HG02852 (cell line): ENCODE measurements at regions not wholly inside any gene's neighbourhood (a gene's known extent, or its start where the extent isn't known, plus 50 kb on each side); places are given as distances from the start of the nearest gene placed in this dataset.
"Not testable (repeated sequence)": the region's sequence is repeated elsewhere in the genome, so short reads cannot be mapped to it uniquely, and the experiment has no call there.

Source experiments
- ATAC-seq: cut with Tn5 transposase; IDR thresholded peaks from one replicate; pipeline ENCODE4 v1.9.1; 2021; ENCODE audit warnings: mild to moderate bottlenecking, moderate library complexity; ENCODE audit not compliant: unreplicated experiment

- ATAC-seq: no peak
Measured at GRCh38 chr4:60259781-60260180, 940.3 kb upstream of the ADGRL3 start.

- no peak for ATAC-seq
Measured at GRCh38 chr4:60266505-60266904, 933.6 kb upstream of the ADGRL3 start.

GRCh38 chr4:60296386-60296785 lies 903.7 kb upstream of the ADGRL3 start:
- no peak for ATAC-seq

GRCh38 chr4:60313611-60314178 lies 886.4 kb upstream of the ADGRL3 start:
- no peak for ATAC-seq

GRCh38 chr4:60314416-60314815 lies 885.7 kb upstream of the ADGRL3 start:
- ATAC-seq: no peak

- no peak for ATAC-seq
Measured at GRCh38 chr4:60315586-60315985, 884.5 kb upstream of the ADGRL3 start.

- no peak for ATAC-seq
Measured at GRCh38 chr4:60326735-60327134, 873.4 kb upstream of the ADGRL3 start.

GRCh38 chr4:60327651-60328050 lies 872.5 kb upstream of the ADGRL3 start:
- no peak for ATAC-seq

- no peak for ATAC-seq
Measured at GRCh38 chr4:60344908-60345307, 855.2 kb upstream of the ADGRL3 start.

GRCh38 chr4:60345392-60345791 lies 854.7 kb upstream of the ADGRL3 start:
- ATAC-seq: no peak

- no peak for ATAC-seq
Measured at GRCh38 chr4:60359746-60360367, 840.3 kb upstream of the ADGRL3 start.

- no peak for ATAC-seq
Measured at GRCh38 chr4:60365176-60365575, 835.0 kb upstream of the ADGRL3 start.

- no peak for ATAC-seq
Measured at GRCh38 chr4:60366661-60367060, 833.5 kb upstream of the ADGRL3 start.

- no peak for ATAC-seq
Measured at GRCh38 chr4:60368986-60369385, 831.1 kb upstream of the ADGRL3 start.

GRCh38 chr4:60378010-60378409 lies 822.1 kb upstream of the ADGRL3 start:
- ATAC-seq: no peak

- no peak for ATAC-seq
Measured at GRCh38 chr4:60384516-60384915, 815.6 kb upstream of the ADGRL3 start.

- no peak for ATAC-seq
Measured at GRCh38 chr4:60389633-60390032, 810.5 kb upstream of the ADGRL3 start.

GRCh38 chr4:60396341-60397049 lies 803.6 kb upstream of the ADGRL3 start:
- no peak for ATAC-seq

GRCh38 chr4:60400593-60400992 lies 799.5 kb upstream of the ADGRL3 start:
- ATAC-seq: no peak

- ATAC-seq: no peak
Measured at GRCh38 chr4:60404027-60404426, 796.1 kb upstream of the ADGRL3 start.

GRCh38 chr4:60422439-60422838 lies 777.7 kb upstream of the ADGRL3 start:
- ATAC-seq: no peak

GRCh38 chr4:60423573-60424184 lies 776.4 kb upstream of the ADGRL3 start:
- ATAC-seq: not testable (repeated sequence)
